ENCODE measurements at regions not wholly inside any gene's neighbourhood (a gene's known extent, or its start where the extent isn't known, plus 50 kb on each side); places are given as distances from the start of the nearest gene placed in this dataset.

GRCh38 chr2:221130431-221130830, 441.7 kb downstream of the EPHA4 start:
- H3K27me3 ChIP-seq, result no peaks in the 10 kb centered on the region
- H3K4me1 ChIP-seq, result no peaks in the 10 kb centered on the region
- DNase-seq, result no peak
- intact Hi-C loops (cut with DNase I; ENCODE audit: low total_unique reads), result no loop called here
- H3K27ac ChIP-seq, result no peak overlapping the region
- no peak for TF ChIP-seq POLR2A (IDR thresholded peaks at IDR 0.05)
- TF ChIP-seq, protein P1, sequence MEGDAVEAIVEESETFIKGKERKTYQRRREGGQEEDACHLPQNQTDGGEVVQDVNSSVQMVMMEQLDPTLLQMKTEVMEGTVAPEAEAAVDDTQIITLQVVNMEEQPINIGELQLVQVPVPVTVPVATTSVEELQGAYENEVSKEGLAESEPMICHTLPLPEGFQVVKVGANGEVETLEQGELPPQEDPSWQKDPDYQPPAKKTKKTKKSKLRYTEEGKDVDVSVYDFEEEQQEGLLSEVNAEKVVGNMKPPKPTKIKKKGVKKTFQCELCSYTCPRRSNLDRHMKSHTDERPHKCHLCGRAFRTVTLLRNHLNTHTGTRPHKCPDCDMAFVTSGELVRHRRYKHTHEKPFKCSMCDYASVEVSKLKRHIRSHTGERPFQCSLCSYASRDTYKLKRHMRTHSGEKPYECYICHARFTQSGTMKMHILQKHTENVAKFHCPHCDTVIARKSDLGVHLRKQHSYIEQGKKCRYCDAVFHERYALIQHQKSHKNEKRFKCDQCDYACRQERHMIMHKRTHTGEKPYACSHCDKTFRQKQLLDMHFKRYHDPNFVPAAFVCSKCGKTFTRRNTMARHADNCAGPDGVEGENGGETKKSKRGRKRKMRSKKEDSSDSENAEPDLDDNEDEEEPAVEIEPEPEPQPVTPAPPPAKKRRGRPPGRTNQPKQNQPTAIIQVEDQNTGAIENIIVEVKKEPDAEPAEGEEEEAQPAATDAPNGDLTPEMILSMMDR (IDR thresholded peaks at IDR 0.05), result no peak
- no peaks in the 10 kb centered on the region for H3K9me3 ChIP-seq
- no peak overlapping the region for H3K4me3 ChIP-seq
- no peaks in the 10 kb centered on the region for H3K36me3 ChIP-seq

GRCh38 chr2:221133941-221134340, 438.2 kb downstream of the EPHA4 start:
- H3K27ac ChIP-seq, result no peak overlapping the region
- no peak for DNase-seq
- H3K9me3 ChIP-seq, result no peaks in the 10 kb centered on the region
- no peaks in the 10 kb centered on the region for H3K27me3 ChIP-seq
- no peak overlapping the region for H3K4me3 ChIP-seq
- H3K4me1 ChIP-seq, result no peaks in the 10 kb centered on the region
- intact Hi-C loops (cut with DNase I; ENCODE audit: low total_unique reads), result no loop called here
- TF ChIP-seq POLR2A (IDR thresholded peaks at IDR 0.05), result no peak
- no peaks in the 10 kb centered on the region for H3K36me3 ChIP-seq

GRCh38 chr2:221134718-221135117, 437.4 kb downstream of the EPHA4 start:
- intact Hi-C loops (cut with DNase I; ENCODE audit: low total_unique reads), result no loop called here
- H3K27ac ChIP-seq, result no peak overlapping the region
- no peaks in the 10 kb centered on the region for H3K9me3 ChIP-seq

DNA sequence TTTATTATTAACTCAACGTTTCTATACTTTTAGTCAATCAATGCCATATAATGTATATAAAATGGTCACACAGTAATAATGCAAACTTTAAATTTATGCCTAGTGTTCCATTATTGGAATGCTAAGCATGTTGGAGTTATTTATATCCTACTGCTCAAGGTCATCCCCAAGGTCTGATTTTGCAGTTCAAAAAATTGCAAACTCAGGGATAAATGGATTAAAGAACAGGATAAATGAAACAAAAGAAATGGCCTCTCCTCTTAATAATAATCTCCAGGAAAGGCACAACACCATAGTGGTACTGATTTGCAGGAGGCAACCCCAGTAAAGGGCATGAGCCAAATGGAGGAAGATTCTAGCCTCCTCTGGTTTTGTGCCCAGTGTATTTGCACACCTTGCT, 436.4 kb downstream of the EPHA4 start:
- TF ChIP-seq POLR2A (IDR thresholded peaks at IDR 0.05), result no peak
- TF ChIP-seq, protein P1 (IDR thresholded peaks at IDR 0.05), result no peak

More at GRCh38 chr2:221134718-221135117, 437.4 kb downstream of the EPHA4 start:
- H3K4me1 ChIP-seq, result no peaks in the 10 kb centered on the region
- no peak for TF ChIP-seq POLR2A (IDR thresholded peaks at IDR 0.05)
- TF ChIP-seq, protein P1 (IDR thresholded peaks at IDR 0.05), result no peak
- H3K4me3 ChIP-seq, result no peak overlapping the region
- no peaks in the 10 kb centered on the region for H3K36me3 ChIP-seq
- DNase-seq, result no peak
- no peaks in the 10 kb centered on the region for H3K27me3 ChIP-seq

GRCh38 chr2:221137385-221137784, 434.7 kb downstream of the EPHA4 start:
- Histone ChIP-seq H3K27ac (no peak overlapping the region), H3K4me1 (no peaks in the 10 kb centered on the region), H3K27me3 (no peaks in the 10 kb centered on the region), H3K36me3 (no peaks in the 10 kb centered on the region), H3K4me3 (no peak overlapping the region), H3K9me3 (no peaks in the 10 kb centered on the region)
- no peak for DNase-seq
- TF ChIP-seq, protein P1 (IDR thresholded peaks at IDR 0.05), result no peak
- TF ChIP-seq POLR2A (IDR thresholded peaks at IDR 0.05), result no peak
- intact Hi-C loops (cut with DNase I; ENCODE audit: low total_unique reads), result no loop called here

More for the DNA sequence above, 436.4 kb downstream of the EPHA4 start:
- Histone ChIP-seq H3K4me3 (no peak overlapping the region), H3K27me3 (no peaks in the 10 kb centered on the region), H3K27ac (no peak overlapping the region), H3K9me3 (no peaks in the 10 kb centered on the region), H3K4me1 (no peaks in the 10 kb centered on the region), H3K36me3 (no peaks in the 10 kb centered on the region)
- intact Hi-C loops (cut with DNase I; ENCODE audit: low total_unique reads), result no loop called here
- DNase-seq, result no peak

DNA sequence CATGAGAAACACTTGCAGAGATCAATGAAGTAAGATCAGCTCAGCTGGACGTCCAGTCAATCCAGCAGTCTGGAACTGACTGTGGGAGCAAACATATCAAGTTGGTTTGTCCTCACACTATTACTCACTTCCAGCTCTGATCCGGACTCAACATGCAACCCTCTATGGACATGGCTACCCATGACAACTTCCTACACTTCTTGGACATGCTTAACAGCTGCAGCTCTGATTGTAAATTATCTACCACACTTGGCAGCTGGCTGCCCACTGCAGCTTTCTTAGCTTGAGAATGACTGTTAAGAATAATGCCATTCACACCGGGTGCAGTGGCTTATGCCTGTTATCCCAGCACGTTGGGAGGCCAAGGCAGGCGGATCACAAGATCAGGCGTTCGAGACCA, 429.8 kb downstream of the EPHA4 start:
- H3K9me3 ChIP-seq, result no peaks in the 10 kb centered on the region
- no peak overlapping the region for H3K4me3 ChIP-seq
- TF ChIP-seq, protein P1 (IDR thresholded peaks at IDR 0.05), result no peak
- intact Hi-C loops (cut with DNase I; ENCODE audit: low total_unique reads), result no loop called here
- no peaks in the 10 kb centered on the region for H3K36me3 ChIP-seq
- DNase-seq, result no peak
- no peaks in the 10 kb centered on the region for H3K27me3 ChIP-seq
- no peak overlapping the region for H3K27ac ChIP-seq
- no peaks in the 10 kb centered on the region for H3K4me1 ChIP-seq
